DND-41 (cell line): ENCODE measurements at regions not wholly inside any gene's neighbourhood (a gene's known extent, or its start where the extent isn't known, plus 50 kb on each side); places are given as distances from the start of the nearest gene placed in this dataset.

Experiments used
- CTCF ChIP-seq: IDR thresholded peaks from 2 replicates; pipeline ENCODE4 v1.5.1; 2012; ENCODE audit warnings: borderline replicate concordance, low read length, moderate library complexity, mild to moderate bottlenecking; ENCODE audit not compliant: poor library complexity, severe bottlenecking; ENCODE audit errors: extremely low read depth
- EZH2 ChIP-seq: IDR thresholded peaks from 3 replicates; pipeline ENCODE4 v1.6.1; 2012; ENCODE audit warnings: borderline replicate concordance, low read depth, mild to moderate bottlenecking, moderate library complexity, low read length, inconsistent platforms; ENCODE audit not compliant: severe bottlenecking

GRCh38 chr4:120508036-120508435 lies 414.5 kb downstream of the PRDM5 start:
- TF ChIP-seq CTCF (no peak), EZH2 (no peak)
